Panc1 (cell line): ENCODE measurements at regions not wholly inside any gene's neighbourhood (a gene's known extent, or its start where the extent isn't known, plus 50 kb on each side); places are given as distances from the start of the nearest gene placed in this dataset.

Experiments used
- CTCF ChIP-seq: fragments of 450-650 bp; IDR thresholded peaks from 2 replicates; pipeline ENCODE4 v1.5.1; 2017; ENCODE audit warnings: mild to moderate bottlenecking
- SIN3A ChIP-seq: IDR thresholded peaks from 2 replicates; pipeline ENCODE4 v1.6.1; 2012; ENCODE audit warnings: low read depth, mild to moderate bottlenecking, low read length, moderate library complexity, borderline replicate concordance; ENCODE audit not compliant: insufficient read depth

- TF ChIP-seq CTCF (no peak), SIN3A (no peak)
Measured at GRCh38 chr20:23195636-23196035, 109.5 kb upstream of the CD93 start.
